Stimulated activated CD4-positive, alpha-beta T cell treated with anti-CD3 and anti-CD28 coated beads, Interleukin-15, amount 100 ng/mL, for 24 hours (primary cell): ENCODE measurements at regions not wholly inside any gene's neighbourhood (a gene's known extent, or its start where the extent isn't known, plus 50 kb on each side); places are given as distances from the start of the nearest gene placed in this dataset.
"Not testable (repeated sequence)": the region's sequence is repeated elsewhere in the genome, so short reads cannot be mapped to it uniquely, and the experiment has no call there.

Experiments used
- DNase-seq: peaks from one replicate; pipeline ENCODE4 v3.0.0-alpha.2; 2020

- DNase-seq = no peak
These were observed 130.9 kb upstream of the ZBTB40 start for GRCh38 chr1:22320587-22321344.

DNA sequence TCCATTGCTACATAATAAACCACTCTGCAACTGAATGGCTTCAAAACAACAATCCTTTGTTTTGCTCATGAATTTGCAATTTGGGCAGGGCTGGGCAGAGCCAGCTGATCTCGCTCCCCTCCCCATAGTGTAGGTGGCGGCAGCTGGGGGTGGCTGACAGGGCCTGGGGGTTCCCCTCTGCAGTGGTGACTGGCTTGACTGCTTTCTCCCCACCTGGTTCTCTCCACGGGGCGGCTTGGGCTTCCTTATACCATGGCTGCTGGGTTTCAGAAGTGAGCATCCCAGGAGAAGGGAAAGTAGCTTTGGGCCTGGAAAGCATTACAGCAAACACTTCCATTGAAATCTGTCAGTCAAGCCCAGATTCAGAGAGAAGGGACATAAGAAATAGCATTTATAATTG lies 129.7 kb upstream of the ZBTB40 start:
- DNase-seq = no peak

- no peak for DNase-seq
These were observed 128.4 kb upstream of the ZBTB40 start for GRCh38 chr1:22323141-22323845.

- no peak for DNase-seq
These were observed 127.7 kb upstream of the ZBTB40 start for GRCh38 chr1:22323846-22324504.

GRCh38 chr1:22325531-22326371 lies 125.9 kb upstream of the ZBTB40 start:
- no peak for DNase-seq

- DNase-seq = no peak
These were observed 125.2 kb upstream of the ZBTB40 start for GRCh38 chr1:22326372-22326915.

GRCh38 chr1:22326931-22327330 lies 124.7 kb upstream of the ZBTB40 start:
- no peak for DNase-seq

- no peak for DNase-seq
These were observed 124.2 kb upstream of the ZBTB40 start for GRCh38 chr1:22327411-22327810.

DNA sequence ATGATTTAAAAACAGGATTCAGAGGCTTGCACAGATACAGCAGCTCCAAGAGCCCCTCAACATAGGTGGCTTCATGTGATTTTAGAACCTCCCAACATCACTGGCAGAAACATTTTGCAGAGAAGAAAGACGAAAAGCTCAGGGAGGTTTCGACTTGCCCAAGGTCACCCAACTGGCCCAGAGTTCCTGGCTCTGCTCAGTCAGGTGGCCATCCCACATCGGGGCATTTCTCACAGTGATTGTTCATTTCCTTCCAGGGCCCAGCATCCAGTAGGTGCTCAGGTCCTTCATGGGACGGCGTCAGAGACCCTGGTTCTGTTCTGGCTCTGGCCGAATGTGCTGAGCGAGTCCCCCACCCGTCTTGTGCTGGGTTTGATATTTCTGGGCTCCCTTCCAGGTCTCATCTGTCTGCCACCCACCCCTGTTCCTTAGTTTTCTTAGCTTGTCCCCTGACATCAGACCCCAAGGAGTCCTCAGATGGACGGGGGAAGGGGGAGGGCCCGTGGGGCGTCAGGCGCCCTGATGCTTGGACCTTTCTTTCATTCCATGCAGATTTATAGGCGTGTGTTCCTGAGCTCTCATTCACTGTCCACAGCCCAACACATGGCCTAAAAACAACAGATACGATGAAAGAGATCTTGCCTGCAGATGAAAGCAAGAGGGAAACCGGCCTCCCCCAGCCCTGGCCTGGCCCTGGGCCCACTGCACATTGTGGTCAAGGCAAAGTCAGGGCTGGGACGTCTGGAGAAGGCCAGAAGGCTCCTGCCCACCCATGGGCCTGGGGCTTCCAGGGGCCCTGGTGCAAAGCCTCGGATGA lies 123.1 kb upstream of the ZBTB40 start:
- DNase-seq = no peak

DNA sequence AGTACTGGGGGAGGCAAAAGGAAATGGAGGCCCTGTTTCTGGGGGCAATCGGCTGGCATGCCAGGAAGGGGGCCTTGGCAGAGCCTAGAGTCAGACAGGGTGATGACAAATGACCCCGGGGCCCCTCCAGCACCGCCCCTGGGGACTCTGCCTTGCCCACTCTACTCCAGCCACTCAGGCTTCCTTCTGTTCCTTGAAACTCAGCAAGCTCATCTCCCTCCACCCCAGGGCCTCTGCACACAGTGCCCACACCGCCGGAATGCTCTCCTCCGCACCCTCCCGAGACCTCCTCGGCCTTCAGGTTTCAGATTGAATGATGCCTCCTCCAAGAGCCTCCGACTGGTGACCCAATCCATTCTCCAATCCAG lies 122.5 kb upstream of the ZBTB40 start:
- DNase-seq = no peak

- no peak for DNase-seq
These were observed 121.4 kb upstream of the ZBTB40 start for GRCh38 chr1:22330092-22330759.

GRCh38 chr1:22330760-22331119 lies 120.9 kb upstream of the ZBTB40 start:
- no peak for DNase-seq

DNA sequence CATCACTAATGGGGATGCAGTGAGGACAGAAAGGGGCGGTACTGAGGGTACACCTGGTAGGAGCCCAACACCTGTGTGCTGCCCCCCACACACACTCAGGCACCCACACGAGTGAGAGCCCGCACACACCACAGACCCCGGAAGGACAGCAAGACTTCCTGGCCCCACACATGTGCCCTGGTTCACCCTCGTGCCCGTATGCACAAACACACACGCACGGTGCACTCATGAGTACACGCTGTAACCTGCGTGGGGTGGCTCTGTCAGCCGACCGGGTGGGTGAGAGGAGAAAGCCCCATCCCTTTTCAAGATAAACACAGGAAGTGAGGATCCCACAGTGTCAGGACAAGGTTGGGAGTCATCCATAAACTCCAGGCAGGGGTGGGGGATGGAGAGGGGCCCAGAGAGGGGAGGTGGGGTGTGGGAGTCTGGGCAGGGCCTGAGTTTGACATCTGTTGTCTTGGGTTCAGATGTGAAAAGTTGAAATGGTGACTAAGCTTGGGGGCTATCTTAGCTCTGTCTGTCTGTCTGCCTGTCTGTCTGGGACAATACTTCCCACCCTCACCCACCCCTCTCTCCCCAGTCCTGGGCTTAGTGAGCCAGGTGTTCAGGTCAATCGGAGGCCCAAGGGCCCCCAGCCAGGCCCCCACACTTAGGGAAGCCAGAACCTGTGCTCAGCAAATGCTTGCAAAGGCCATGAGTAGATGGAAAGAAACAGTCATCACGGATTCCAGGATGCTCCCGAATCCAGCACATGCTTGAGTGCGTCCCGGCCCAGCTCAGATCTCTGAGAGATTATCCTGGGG lies 119.8 kb upstream of the ZBTB40 start:
- no peak for DNase-seq

- DNase-seq = no peak
These were observed 119.3 kb upstream of the ZBTB40 start for GRCh38 chr1:22332424-22332717.

DNA sequence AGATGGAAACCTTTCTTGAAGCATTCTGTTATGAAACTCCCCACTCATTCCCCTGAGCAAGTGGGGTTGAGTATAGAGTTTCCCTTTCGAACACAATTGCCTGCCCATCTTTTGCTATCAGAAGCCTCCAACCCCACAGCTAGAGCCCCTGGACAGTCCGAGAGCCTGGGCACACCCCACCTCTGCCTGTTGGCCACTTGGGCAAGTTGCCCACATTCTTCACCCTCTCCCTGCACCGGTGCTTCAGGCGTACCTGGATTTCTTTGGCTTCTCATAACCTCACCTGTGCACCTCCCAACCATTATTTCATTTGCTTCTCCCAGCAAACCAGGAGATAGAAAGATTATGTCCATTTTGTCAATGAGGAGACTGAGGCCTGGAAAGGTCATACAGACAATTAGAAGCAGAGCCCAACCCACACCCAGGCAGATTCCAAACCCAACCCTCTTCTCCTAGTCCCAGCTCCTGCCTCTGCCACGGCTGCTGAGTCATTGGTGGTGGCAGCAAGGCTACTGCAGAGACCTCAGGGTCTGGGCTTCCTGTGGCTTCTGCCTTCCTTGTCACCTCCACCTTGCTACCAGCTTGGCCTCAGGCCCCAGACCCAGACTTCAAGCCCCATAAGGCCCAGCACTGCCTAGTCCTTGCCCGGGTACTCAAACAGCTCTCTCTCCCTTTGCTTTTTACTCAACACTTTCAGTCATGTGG lies 118.7 kb upstream of the ZBTB40 start:
- no peak for DNase-seq

DNA sequence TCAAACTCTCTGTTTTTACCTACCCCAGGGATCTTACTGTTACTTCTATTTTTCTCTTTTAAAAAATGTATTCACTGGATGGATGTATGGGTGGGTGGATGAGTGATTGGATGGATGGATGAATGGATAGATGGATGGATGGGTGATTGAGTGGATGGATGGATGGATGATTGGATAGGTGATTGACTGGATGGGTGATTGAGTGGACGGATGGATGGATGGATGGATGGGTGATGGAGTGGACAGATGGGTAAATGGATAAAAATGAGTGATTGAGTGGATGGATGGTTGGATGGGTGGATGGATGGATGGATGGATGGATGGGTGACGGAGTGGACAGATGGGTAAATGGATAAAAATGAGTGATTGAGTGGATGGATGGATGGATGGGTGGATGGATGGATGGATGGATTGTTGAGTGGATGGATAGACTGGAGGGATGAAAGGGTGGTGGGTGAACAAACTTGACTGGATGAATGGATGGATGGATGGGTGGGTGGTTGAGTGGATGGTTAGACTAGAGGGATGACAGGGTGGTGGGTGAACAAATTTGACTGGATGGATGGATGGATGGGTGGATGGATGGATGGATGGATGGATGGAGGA lies 118.0 kb upstream of the ZBTB40 start:
- no peak for DNase-seq

DNA sequence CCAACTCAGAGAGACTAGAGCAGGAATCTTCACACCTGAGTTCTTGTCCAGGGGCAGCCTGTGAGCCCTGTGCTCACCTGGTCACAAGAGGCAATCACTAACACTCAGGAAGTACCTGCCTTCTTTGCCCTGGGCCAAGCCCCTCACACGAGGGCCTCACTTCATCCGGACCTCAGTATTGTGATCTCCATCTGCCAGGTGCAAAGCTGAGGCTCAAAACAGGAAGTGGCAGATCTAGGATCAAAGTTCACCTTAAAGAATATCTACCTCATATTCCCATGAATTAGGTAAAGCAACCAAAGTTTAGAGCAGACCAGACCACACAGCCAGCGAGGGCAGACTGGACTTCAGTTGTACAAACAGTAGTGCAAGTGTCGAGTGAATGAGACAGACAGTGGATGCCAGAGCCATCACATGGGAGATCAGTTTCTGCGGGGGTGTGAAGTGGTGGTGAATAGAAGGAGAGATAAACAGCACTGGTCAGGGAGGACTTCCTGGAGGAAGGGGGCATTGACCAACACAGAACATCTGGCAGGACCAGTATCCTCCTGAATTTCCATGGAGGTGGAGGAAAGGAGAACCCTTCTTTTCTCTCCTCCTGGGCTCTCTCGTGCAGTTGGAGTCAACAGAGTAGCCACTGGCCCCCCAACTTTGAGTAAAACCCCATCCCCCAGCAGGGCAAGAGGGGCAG lies 116.6 kb upstream of the ZBTB40 start:
- no peak for DNase-seq

DNA sequence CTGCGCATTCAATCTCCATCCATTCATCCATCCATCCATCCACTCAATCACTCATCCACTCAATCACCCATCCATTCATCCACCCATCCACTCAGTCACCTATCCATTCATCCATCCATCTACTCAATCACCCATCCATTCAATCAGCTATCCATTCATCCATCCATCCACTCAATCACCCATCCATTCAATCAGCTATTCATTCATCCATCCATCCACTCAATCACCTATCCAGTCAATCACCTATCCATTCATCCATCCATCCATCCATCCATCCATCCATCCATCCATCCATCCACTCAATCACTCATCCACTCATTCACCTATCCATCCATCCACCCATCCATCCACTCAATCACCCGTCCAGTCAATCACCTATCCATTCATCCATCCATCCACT lies 115.4 kb upstream of the ZBTB40 start:
- not testable (repeated sequence) for DNase-seq
